Osteocyte (in vitro differentiated cells): ENCODE measurements at regions not wholly inside any gene's neighbourhood (a gene's known extent, or its start where the extent isn't known, plus 50 kb on each side); places are given as distances from the start of the nearest gene placed in this dataset.

Experiments
- DNase-seq: peaks from one replicate; pipeline ENCODE4 v3.0.0; 2021; ENCODE audit warnings: mixed read lengths; ENCODE audit not compliant: unreplicated experiment; ENCODE audit errors: extremely low spot score
- H3K27ac Mint-ChIP-seq: one replicate; pipeline ENCODE4 v1.8.0; 2021; ENCODE audit warnings: mild to moderate bottlenecking, mixed read lengths; ENCODE audit not compliant: unreplicated experiment
- H3K27me3 Mint-ChIP-seq: one replicate; pipeline ENCODE4 v1.8.0; 2021; ENCODE audit warnings: mixed read lengths; ENCODE audit not compliant: unreplicated experiment
- H3K36me3 Mint-ChIP-seq: one replicate; pipeline ENCODE4 v1.8.0; 2021; ENCODE audit warnings: mixed read lengths; ENCODE audit not compliant: unreplicated experiment
- H3K4me1 Mint-ChIP-seq: one replicate; pipeline ENCODE4 v1.8.0; 2021; ENCODE audit warnings: mixed read lengths; ENCODE audit not compliant: unreplicated experiment
- H3K4me3 Mint-ChIP-seq: one replicate; pipeline ENCODE4 v1.8.0; 2021; ENCODE audit warnings: mild to moderate bottlenecking, moderate library complexity, mixed read lengths; ENCODE audit not compliant: unreplicated experiment
- H3K9me3 Mint-ChIP-seq: one replicate; pipeline ENCODE4 v1.8.0; 2021; ENCODE audit warnings: mixed read lengths; ENCODE audit not compliant: unreplicated experiment
- TF ChIP-seq, protein P1 (sequence below): fragments of 200-600 bp; sonication (generic); IDR thresholded peaks from 2 replicates; pipeline ENCODE4 v1.5.0; 2021; ENCODE audit warnings: antibody characterized with exemption, mild to moderate bottlenecking, moderate library complexity

DNA sequence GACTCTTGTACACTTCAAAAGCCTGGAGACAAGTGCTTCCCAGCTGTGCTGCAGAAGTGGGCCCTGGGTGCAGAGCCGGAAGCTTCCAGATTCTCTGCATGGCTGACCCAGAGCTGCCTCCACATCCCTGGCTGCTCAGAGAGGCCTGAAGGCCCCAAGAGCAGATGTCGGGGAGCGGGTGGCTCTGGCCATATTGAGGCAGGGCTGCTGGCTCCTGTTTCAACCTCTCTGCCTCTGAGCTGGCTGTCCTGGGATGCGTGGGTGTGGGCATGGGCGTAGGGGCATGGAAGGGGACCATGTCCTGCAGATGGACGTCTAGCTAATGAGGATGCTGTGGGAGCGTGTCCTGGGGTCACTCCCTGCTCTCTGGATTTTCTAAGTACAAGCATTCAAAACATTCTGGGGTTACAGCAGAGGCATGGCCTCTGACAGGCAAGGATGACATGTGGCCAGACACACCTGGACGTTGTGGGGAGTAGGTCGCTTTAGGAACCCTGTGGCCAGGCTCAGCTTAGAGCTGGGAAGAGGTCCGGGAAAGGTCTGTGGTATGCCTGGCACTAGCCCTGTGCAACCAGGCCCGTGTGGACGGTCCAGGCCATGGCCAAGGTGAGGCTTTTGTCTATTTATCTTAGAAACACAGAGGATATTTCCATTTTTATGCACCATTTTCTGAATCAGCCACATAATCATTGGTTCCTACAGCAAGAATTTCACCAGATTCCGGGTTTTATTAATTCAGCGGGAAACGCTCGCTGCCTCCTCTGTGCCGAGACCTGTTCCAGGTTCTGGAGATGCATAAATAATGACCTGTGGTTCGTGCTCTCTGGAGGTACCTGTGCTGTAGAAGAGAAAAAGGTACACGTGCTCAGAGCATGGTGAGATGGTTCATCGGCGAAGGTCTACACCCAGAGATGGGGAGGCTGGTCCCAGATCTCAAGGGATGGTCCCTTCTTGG lies 361.1 kb downstream of the GLRX3 start:
- Mint-ChIP-seq H3K36me3 (no peaks in the 10 kb centered on the region), H3K27ac (no peak overlapping the region), H3K4me1 (peaks cover 4% of the 10 kb centered on the region), H3K27me3 (no peaks in the 10 kb centered on the region), H3K4me3 (no peak overlapping the region), H3K9me3 (peaks cover 34% of the 10 kb centered on the region)
- TF ChIP-seq, protein P1, sequence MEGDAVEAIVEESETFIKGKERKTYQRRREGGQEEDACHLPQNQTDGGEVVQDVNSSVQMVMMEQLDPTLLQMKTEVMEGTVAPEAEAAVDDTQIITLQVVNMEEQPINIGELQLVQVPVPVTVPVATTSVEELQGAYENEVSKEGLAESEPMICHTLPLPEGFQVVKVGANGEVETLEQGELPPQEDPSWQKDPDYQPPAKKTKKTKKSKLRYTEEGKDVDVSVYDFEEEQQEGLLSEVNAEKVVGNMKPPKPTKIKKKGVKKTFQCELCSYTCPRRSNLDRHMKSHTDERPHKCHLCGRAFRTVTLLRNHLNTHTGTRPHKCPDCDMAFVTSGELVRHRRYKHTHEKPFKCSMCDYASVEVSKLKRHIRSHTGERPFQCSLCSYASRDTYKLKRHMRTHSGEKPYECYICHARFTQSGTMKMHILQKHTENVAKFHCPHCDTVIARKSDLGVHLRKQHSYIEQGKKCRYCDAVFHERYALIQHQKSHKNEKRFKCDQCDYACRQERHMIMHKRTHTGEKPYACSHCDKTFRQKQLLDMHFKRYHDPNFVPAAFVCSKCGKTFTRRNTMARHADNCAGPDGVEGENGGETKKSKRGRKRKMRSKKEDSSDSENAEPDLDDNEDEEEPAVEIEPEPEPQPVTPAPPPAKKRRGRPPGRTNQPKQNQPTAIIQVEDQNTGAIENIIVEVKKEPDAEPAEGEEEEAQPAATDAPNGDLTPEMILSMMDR = no peak
- DNase-seq = peak; percentile 60

DNA sequence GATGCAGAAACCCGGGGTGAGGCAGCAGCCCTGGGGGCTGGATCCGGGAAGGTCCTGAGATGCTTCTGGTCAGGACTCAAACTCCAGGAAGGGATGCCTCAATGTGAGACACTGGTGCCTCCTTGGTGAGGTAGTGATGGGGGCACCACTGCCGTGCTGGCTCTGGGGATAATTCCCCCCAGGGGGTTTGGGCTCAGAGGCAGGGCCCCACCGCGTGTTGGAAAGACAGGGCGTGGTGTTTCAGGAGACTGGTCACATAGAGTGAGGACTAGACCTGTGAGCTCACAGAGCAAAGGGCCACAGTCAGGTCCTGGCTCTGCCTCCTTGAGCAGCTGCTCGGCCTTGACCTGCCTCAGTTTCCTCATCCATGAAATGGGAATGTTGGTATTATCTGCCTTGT lies 361.9 kb downstream of the GLRX3 start:
- peaks cover 38% of the 10 kb centered on the region for H3K9me3 Mint-ChIP-seq
- H3K36me3 Mint-ChIP-seq = no peaks in the 10 kb centered on the region
- no peak overlapping the region for H3K27ac Mint-ChIP-seq
- no peak overlapping the region for H3K4me3 Mint-ChIP-seq
- no peaks in the 10 kb centered on the region for H3K4me1 Mint-ChIP-seq
- DNase-seq = peak; percentile 80
- TF ChIP-seq, protein P1 = no peak
- no peaks in the 10 kb centered on the region for H3K27me3 Mint-ChIP-seq

DNA sequence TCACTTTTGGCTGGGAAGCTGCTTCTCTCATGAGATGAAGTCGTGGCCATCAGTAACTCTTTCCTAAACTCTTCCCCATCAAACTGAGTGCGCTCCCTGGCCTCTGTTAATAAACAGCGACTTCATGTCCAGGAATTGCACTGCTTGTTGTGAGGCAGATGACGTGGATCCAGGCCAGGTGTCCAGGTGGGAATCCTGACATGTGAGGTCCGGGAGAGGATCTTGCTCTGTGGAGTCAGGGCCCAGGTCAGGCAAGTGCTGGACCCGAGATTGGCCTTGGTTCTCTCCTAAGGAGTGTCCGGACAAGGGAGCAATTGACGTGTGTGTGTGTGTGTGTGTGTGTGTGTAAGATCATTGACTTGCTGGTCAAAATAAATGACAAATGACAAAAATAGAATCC lies 362.7 kb downstream of the GLRX3 start:
- TF ChIP-seq, protein P1 = no peak
- Mint-ChIP-seq H3K27ac (no peak overlapping the region), H3K4me1 (no peaks in the 10 kb centered on the region), H3K4me3 (no peak overlapping the region), H3K36me3 (no peaks in the 10 kb centered on the region), H3K27me3 (no peaks in the 10 kb centered on the region), H3K9me3 (peaks cover 47% of the 10 kb centered on the region)
- DNase-seq = peak; percentile 77

DNA sequence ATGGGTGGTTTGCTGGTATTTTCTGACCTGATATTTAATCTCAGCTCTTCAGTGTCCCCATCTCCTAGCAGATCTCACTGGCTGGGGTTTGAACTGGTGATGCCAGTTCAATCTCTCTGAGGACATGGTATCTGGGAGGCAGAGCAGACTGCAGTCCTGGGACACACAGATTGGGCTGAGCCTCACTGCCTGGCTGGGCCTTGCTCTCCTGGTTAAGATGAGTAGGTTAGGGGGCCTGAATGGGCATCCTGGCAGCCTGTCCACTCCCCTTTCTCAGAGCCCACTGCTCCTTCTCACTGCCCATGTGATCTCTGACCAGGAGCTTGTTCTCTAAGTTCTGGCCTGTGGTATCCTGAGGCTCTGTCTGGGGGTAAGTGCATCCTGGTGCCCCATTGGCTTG lies 363.4 kb downstream of the GLRX3 start:
- Mint-ChIP-seq H3K4me1 (no peaks in the 10 kb centered on the region), H3K27me3 (no peaks in the 10 kb centered on the region), H3K36me3 (no peaks in the 10 kb centered on the region), H3K9me3 (peaks cover 53% of the 10 kb centered on the region), H3K27ac (no peak overlapping the region), H3K4me3 (no peak overlapping the region)
- TF ChIP-seq, protein P1 = no peak
- peak; percentile 62 for DNase-seq

DNA sequence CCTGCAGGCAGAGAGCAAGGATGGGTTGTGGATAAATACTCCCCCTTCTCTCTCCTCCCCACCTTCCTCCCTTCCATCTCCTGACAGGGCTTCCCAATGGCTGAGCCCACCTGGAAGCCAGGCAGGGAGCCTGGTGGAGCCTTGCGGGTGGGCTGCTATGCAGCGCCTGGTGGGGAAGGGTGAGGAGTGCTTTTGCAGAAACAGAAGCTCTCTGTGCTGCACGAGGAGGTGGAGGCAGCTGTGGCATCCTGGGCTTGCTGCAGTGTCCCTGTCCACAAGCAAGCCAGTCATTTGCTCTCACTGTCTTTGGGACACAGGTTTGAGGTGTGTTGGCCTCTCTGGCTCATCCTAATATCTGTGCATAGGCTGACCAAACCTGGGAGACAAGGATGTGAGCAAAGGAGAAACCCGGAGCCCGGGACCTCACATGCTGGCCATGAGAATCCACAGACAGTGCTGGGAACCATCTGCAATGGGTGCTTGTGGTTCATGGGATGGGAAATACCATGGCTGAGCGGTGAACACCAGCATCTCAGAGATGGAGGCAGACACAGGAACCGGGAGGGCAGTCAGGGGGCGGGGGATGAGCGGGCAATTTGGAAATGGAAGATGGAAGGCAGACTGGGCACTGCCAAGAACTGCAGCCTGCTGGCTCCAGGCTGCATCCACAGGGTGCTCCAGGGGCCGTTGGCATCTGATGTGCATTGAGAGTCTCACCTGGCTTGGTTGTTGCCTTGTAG lies 364.2 kb downstream of the GLRX3 start:
- TF ChIP-seq, protein P1 = no peak
- Mint-ChIP-seq H3K36me3 (no peaks in the 10 kb centered on the region), H3K27me3 (no peaks in the 10 kb centered on the region), H3K4me3 (no peak overlapping the region), H3K27ac (no peak overlapping the region), H3K4me1 (no peaks in the 10 kb centered on the region), H3K9me3 (peaks cover 62% of the 10 kb centered on the region)
- peak; percentile 71 for DNase-seq
